Gastroesophageal sphincter (tissue), 4 donors: ENCODE measurements at regions not wholly inside any gene's neighbourhood (a gene's known extent, or its start where the extent isn't known, plus 50 kb on each side); places are given as distances from the start of the nearest gene placed in this dataset.
"Not testable (repeated sequence)": the region's sequence is repeated elsewhere in the genome, so short reads cannot be mapped to it uniquely, and the experiment has no call there.

ENCODE experiments used
- ATAC-seq: fragments of 150-250 bp; one replicate; pipeline ENCODE4 v1.9.1; 2016; ENCODE audit warnings: mild to moderate bottlenecking, moderate library complexity
- H3K27ac ChIP-seq, 4 donors: fragments of 200-600 bp; sonication (generic) in 3 of 4; 1 replicate in 3 of 4; 2 replicates in 1 of 4; pipeline ENCODE4 v1.5.1; 2016 to 2019
- H3K27me3 ChIP-seq: fragments of 200-600 bp; sonication (generic); one replicate; pipeline ENCODE4 v1.5.1; 2019
- H3K36me3 ChIP-seq, 2 donors: fragments of 200-600 bp; sonication (generic); one replicate each; pipeline ENCODE4 v1.5.1; 2019; ENCODE audit warnings: control low read depth in 1 of 2
- H3K4me1 ChIP-seq, 3 donors: fragments of 200-600 bp; sonication (generic); 1 replicate in 2 of 3; 2 replicates in 1 of 3; pipeline ENCODE4 v1.5.1; 2016 to 2019; ENCODE audit warnings: control low read depth in 2 of 3
- H3K4me3 ChIP-seq, 2 donors: fragments of 200-600 bp; sonication (generic); one replicate each; pipeline ENCODE4 v1.5.1; 2019; ENCODE audit warnings: mild to moderate bottlenecking in 1 of 2, moderate library complexity in 1 of 2
- H3K9me3 ChIP-seq, 3 donors: fragments of 200-600 bp; sonication (generic); one replicate each; pipeline ENCODE4 v1.5.1; 2017 to 2019; ENCODE audit warnings: control low read depth in 2 of 3
- CTCF ChIP-seq, 4 experiments: fragments of 200-600 bp in 2 of 4; fragments of 450-650 bp in 2 of 4; sonication (generic) in 1 of 4; IDR thresholded peaks; one replicate each; pipeline ENCODE4 v1.5.1; 2017 to 2019; ENCODE audit warnings: antibody characterized with exemption in 4 of 4, mild to moderate bottlenecking in 2 of 4, moderate library complexity in 2 of 4
- EP300 ChIP-seq: sonication (generic); formaldehyde crosslinking; IDR thresholded peaks from one replicate; pipeline ENCODE4 v1.6.1; 2017; ENCODE audit warnings: antibody characterized with exemption, mild to moderate bottlenecking
- POLR2A ChIP-seq, 2 donors: fragments of 450-650 bp; IDR thresholded peaks; one replicate each; pipeline ENCODE4 v1.6.1; 2017; ENCODE audit warnings: antibody characterized with exemption in 2 of 2, mild to moderate bottlenecking in 2 of 2, moderate library complexity in 1 of 2
- POLR2AphosphoS5 ChIP-seq: sonication (generic); formaldehyde crosslinking; IDR thresholded peaks from one replicate; pipeline ENCODE4 v1.6.1; 2017; ENCODE audit warnings: antibody characterized with exemption
- WGBS, 2 donors: methylation state at CpG; one replicate each; pipeline ENCODE4 v1.1.5; 2018; ENCODE audit warnings: low coverage in 1 of 2; 5-methylcytosine and 5-hydroxymethylcytosine counted together

DNA sequence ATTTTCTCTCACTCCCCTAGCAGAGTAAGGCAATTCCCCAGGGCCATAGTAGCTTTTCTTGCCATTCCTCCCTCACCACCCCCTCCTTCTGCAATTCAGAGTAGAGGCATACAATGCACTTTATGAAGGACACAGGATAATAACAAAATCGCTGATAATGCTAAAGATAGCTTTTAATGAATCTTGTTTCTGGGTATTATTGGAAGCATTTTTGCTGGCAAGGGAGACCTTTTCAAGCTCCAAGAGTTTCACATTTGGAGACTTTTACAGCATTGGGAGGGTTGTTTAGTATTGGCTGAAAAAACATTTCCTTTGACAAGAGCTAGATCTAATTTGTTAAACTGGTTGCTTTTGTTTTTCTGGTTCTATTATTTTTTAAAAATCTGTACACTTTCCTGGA lies 573.0 kb upstream of the C16orf82 start:
- Histone ChIP-seq H3K4me1 (no peaks in the 10 kb centered on the region), H3K4me3 (no peak overlapping the region), H3K9me3 (no peaks in the 10 kb centered on the region), H3K27me3 (peaks cover 4% of the 10 kb centered on the region), H3K36me3 (no peaks in the 10 kb centered on the region), H3K27ac (no peak overlapping the region)
- 33 to 67% methylated on average over 1 of the region's 1 CpG for WGBS, 2 donors
- TF ChIP-seq EP300 (no peak), POLR2AphosphoS5 (no peak), CTCF (IDR thresholded peaks at IDR 0.05) (no peak), POLR2A (IDR thresholded peaks at IDR 0.05) (no peak)
- ATAC-seq = no peak

DNA sequence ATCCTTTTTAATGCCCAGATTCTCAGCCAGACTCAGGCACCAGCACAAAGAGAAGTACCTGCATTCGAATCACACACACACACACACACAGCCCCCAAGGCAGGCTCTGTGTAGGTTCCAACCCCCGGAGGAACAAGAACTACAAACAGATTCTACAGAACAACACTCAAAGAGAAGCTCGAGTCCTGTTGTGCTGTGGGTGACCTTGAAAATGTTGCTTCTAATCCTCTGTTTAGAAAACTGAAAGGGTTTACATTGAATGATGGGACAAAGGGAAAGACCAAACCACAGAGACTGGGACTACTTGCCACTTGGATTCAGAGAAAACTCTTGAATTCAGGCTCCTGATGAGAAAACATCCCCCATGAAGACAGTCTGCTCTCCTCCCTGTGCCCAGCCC lies 568.8 kb upstream of the C16orf82 start:
- Histone ChIP-seq H3K9me3 (no peaks in the 10 kb centered on the region), H3K4me1 (no peaks in the 10 kb centered on the region), H3K27ac (no peak overlapping the region), H3K4me3 (no peak overlapping the region), H3K36me3 (no peaks in the 10 kb centered on the region), H3K27me3 (peaks cover 3% of the 10 kb centered on the region)
- ATAC-seq = no peak
- 38 to 77% methylated on average over 2 to 3 of the region's 3 CpGs for WGBS, 2 donors
- TF ChIP-seq CTCF (IDR thresholded peaks at IDR 0.05) (no peak), POLR2AphosphoS5 (no peak), POLR2A (IDR thresholded peaks at IDR 0.05) (no peak), EP300 (no peak)

- ATAC-seq = no peak
- peaks cover 3% of the 10 kb centered on the region for H3K27me3 ChIP-seq
- TF ChIP-seq POLR2AphosphoS5 (no peak), POLR2A (IDR thresholded peaks at IDR 0.05) (no peak), CTCF (IDR thresholded peaks at IDR 0.05) (no peak), EP300 (no peak)
- 75 to 77% methylated on average over 6 of the region's 6 CpGs for WGBS, 2 donors
- H3K4me3 ChIP-seq = no peak overlapping the region
- no peaks in the 10 kb centered on the region for H3K4me1 ChIP-seq
- H3K27ac ChIP-seq = no peak overlapping the region
- H3K36me3 ChIP-seq = no peaks in the 10 kb centered on the region
- H3K9me3 ChIP-seq = no peaks in the 10 kb centered on the region
Observed at GRCh38 chr16:26500326-26500725, 566.4 kb upstream of the C16orf82 start.

DNA sequence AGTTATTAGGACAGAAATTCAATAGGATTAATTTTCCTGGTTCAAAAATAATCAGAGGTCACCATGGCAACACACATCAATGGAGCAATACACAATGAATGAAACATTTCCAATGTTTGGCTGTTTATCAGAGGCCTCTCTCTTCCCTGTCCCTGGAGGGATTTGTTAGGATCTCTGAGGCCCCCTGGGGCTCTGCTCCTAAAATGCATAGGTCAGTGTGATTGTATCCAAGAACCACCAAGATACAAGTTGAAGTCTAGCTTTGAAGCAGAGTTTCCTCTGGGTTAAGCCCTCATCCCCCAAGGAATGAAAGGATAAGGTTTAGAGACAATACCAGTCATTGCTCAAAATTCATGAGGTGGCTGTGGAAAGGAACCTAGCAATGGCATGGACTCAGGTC lies 561.2 kb upstream of the C16orf82 start:
- Histone ChIP-seq H3K4me1 (no peaks in the 10 kb centered on the region), H3K9me3 (no peaks in the 10 kb centered on the region), H3K4me3 (no peak overlapping the region), H3K27me3 (no peaks in the 10 kb centered on the region), H3K36me3 (no peaks in the 10 kb centered on the region), H3K27ac (no peak overlapping the region)
- no peak for ATAC-seq
- TF ChIP-seq EP300 (no peak), POLR2A (IDR thresholded peaks at IDR 0.05) (no peak), POLR2AphosphoS5 (no peak), CTCF (IDR thresholded peaks at IDR 0.05) (no peak)

DNA sequence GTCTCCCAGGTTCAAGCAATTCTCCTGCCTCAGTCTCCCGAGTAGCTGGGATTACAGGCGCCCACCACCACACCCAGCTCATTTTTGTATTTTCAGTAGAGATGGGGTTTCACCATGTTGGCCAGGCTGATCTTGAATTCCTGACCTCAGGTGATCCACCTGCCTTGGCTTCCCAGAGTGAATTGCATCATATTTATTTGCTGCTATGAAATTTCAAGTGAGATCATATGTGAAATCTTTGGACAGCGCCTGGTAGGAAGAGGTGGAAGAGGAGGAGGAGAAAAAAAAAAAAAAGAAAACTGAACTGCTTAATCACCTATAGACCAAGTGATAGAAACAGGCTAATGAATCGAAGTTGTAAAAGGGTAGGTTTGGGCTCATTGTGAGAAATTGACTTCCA lies 557.8 kb upstream of the C16orf82 start:
- H3K4me3 ChIP-seq, H3K27ac ChIP-seq, H3K9me3 ChIP-seq, H3K4me1 ChIP-seq, H3K36me3 ChIP-seq, ATAC-seq, H3K27me3 ChIP-seq: not testable (repeated sequence)
- WGBS, 2 donors = 67 to 78% methylated on average over 1 to 4 of the region's 4 CpGs

GRCh38 chr16:26510924-26511323 lies 555.8 kb upstream of the C16orf82 start:
- Histone ChIP-seq H3K4me1 (no peaks in the 10 kb centered on the region), H3K36me3 (no peaks in the 10 kb centered on the region), H3K9me3 (no peaks in the 10 kb centered on the region), H3K27ac (no peak overlapping the region), H3K4me3 (no peak overlapping the region), H3K27me3 (no peaks in the 10 kb centered on the region)
- 20 to 25% methylated on average over 1 of the region's 1 CpG for WGBS, 2 donors
- TF ChIP-seq POLR2AphosphoS5 (no peak), CTCF (IDR thresholded peaks at IDR 0.05) (no peak), EP300 (no peak)
- ATAC-seq = no peak
